ENCODE measurements at regions not wholly inside any gene's neighbourhood (a gene's known extent, or its start where the extent isn't known, plus 50 kb on each side); places are given as distances from the start of the nearest gene placed in this dataset.

- H2AFZ ChIP-seq (ENCODE audit: low read depth, low read length, poor library complexity, severe bottlenecking): no peak overlapping the region
- DNase-seq (ENCODE audit: low read depth, low spot score): no peak
- H3K9me2 ChIP-seq (ENCODE audit: insufficient read depth): no peaks in the 10 kb centered on the region
- H3K4me3 ChIP-seq (replicated peaks in 1 of 2; ENCODE audit: low read depth in 1 of 2, low read length in 2 of 2): no peak overlapping the region
- CTCF ChIA-PET: no interaction called here
- no peak overlapping the region for H3K4me2 ChIP-seq (ENCODE audit: low read length)
- RAD21 ChIA-PET (ENCODE audit: low non-redundant PET in 1 of 2, low total read pairs in 2 of 2, uncharacterized antibody in 2 of 2, unreplicated experiment in 2 of 2): no interaction called here
- H3K9ac ChIP-seq (ENCODE audit: low read length): no peak overlapping the region
- TF ChIP-seq FOSL1 (IDR thresholded peaks at IDR 0.05; ENCODE audit: low read depth): no peak
- no peak for TF ChIP-seq SP1 (IDR thresholded peaks at IDR 0.05; ENCODE audit: low read depth)
- TF ChIP-seq ELF1 (IDR thresholded peaks at IDR 0.05; ENCODE audit: borderline replicate concordance, low read depth): no peak
- no peak for TF ChIP-seq ATF3 (IDR thresholded peaks at IDR 0.05)
- no peak for TF ChIP-seq SIN3A (IDR thresholded peaks at IDR 0.05; ENCODE audit: low read depth)
- TF ChIP-seq REST (IDR thresholded peaks at IDR 0.05; ENCODE audit: low read depth): no peak
- TF ChIP-seq MAX (IDR thresholded peaks at IDR 0.05): no peak
- no peak for TF ChIP-seq CEBPB (IDR thresholded peaks at IDR 0.05; ENCODE audit: low read depth)
- TF ChIP-seq POLR2A (IDR thresholded peaks at IDR 0.05; ENCODE audit: borderline replicate concordance, extremely low read depth, insufficient read depth, insufficient read length): no peak
- TF ChIP-seq POLR2AphosphoS5 (IDR thresholded peaks at IDR 0.05; ENCODE audit: low read depth, low read length): no peak
- no peak for TF ChIP-seq YY1 (IDR thresholded peaks at IDR 0.05; ENCODE audit: extremely low read depth, insufficient replicate concordance, low read depth, low read length)
- no peak for TF ChIP-seq ZFX (IDR thresholded peaks at IDR 0.05)
- no peak for TF ChIP-seq RAD21 (IDR thresholded peaks at IDR 0.05; ENCODE audit: low read depth)
- TF ChIP-seq EZH2 (IDR thresholded peaks at IDR 0.05): no peak
- no peak for TF ChIP-seq CBX3 (IDR thresholded peaks at IDR 0.05; ENCODE audit: low read depth)
- no peak for TF ChIP-seq TCF7L2 (IDR thresholded peaks at IDR 0.05; ENCODE audit: borderline replicate concordance, extremely low read depth, insufficient read depth, insufficient read length)
- no peaks in the 10 kb centered on the region for H3K36me3 ChIP-seq (ENCODE audit: control insufficient read depth in 1 of 2, insufficient read depth in 2 of 2, low read length in 2 of 2)
- H4K20me1 ChIP-seq (ENCODE audit: insufficient read depth): no peaks in the 10 kb centered on the region
- H3K79me2 ChIP-seq (ENCODE audit: insufficient read depth, low read length): no peaks in the 10 kb centered on the region
- H3K4me1 ChIP-seq (ENCODE audit: control insufficient read depth in 1 of 2, insufficient read depth in 2 of 2, low read length in 2 of 2): no peaks in the 10 kb centered on the region
- no peak overlapping the region for H3K27ac ChIP-seq (ENCODE audit: low read depth, low read length)
- BruUV-seq (replicated peaks): no TSS peak
- no peak for ATAC-seq
- POLR2A ChIA-PET: no interaction called here
- intact Hi-C loops (cut with micrococcal nuclease): no loop called here
- H3K27me3 ChIP-seq (ENCODE audit: insufficient read depth, low read length): peaks cover 14% of the 10 kb centered on the region; the same call in 1 of the 2 replicates
- H3K9me3 ChIP-seq (ENCODE audit: control insufficient read depth in 1 of 2, insufficient read depth in 1 of 2, low read depth in 1 of 2, low read length in 2 of 2): no peaks in the 10 kb centered on the region
Measured at GRCh38 chr2:16726147-16726546, 60.5 kb upstream of the CYRIA start.

Measured in HCT116 (cell line).